ENCODE measurements at regions not wholly inside any gene's neighbourhood (a gene's known extent, or its start where the extent isn't known, plus 50 kb on each side); places are given as distances from the start of the nearest gene placed in this dataset.

- FAIRE-seq, result no peak
Measured at GRCh38 chr2:34193164-34193563, 594.1 kb upstream of the FAM98A start.

GRCh38 chr2:34188464-34189303, 589.6 kb upstream of the FAM98A start:
- no peak overlapping the region for H3K27ac ChIP-seq (ENCODE audit: low read depth, low read length)
- no peak for TF ChIP-seq EZH2 (IDR thresholded peaks at IDR 0.05; ENCODE audit: insufficient read depth, low read length)
- no peak for TF ChIP-seq CTCF (IDR thresholded peaks at IDR 0.05; ENCODE audit: insufficient read depth, low read depth, low read length)
- H3K27me3 Mint-ChIP-seq (ENCODE audit: low read depth, unreplicated experiment), result no peaks in the 10 kb centered on the region

More at GRCh38 chr2:34193164-34193563, 594.1 kb upstream of the FAM98A start:
- Histone ChIP-seq H4K20me1 (ENCODE audit: insufficient read depth, low read length) (no peaks in the 10 kb centered on the region), H3K27me3 (ENCODE audit: insufficient read depth, low read length) (no peaks in the 10 kb centered on the region), H3K79me2 (ENCODE audit: insufficient read depth, low read length) (no peaks in the 10 kb centered on the region), H3K4me1 (ENCODE audit: insufficient read depth, low read length) (no peaks in the 10 kb centered on the region), H2AFZ (ENCODE audit: low read depth, low read length) (no peak overlapping the region), H3K27ac (ENCODE audit: low read depth, low read length) (no peak overlapping the region), H3K9me3 (ENCODE audit: insufficient read depth, low read depth, low read length) (no peaks in the 10 kb centered on the region), H3K9ac (ENCODE audit: low read length) (no peak overlapping the region), H3K4me2 (ENCODE audit: low read length) (no peak overlapping the region), H3K4me3 (ENCODE audit: insufficient read depth, low read depth, low read length) (no peak overlapping the region), H3K36me3 (ENCODE audit: insufficient read depth, low read length) (no peaks in the 10 kb centered on the region)
- Mint-ChIP-seq H3K27me3 (ENCODE audit: low read depth, unreplicated experiment) (no peaks in the 10 kb centered on the region), H3K9me3 (ENCODE audit: unreplicated experiment) (no peaks in the 10 kb centered on the region), H3K4me1 (ENCODE audit: low read depth, unreplicated experiment) (no peaks in the 10 kb centered on the region), H3K36me3 (ENCODE audit: low read depth, unreplicated experiment) (no peaks in the 10 kb centered on the region), H3K27ac (ENCODE audit: unreplicated experiment) (no peak overlapping the region), H3K4me3 (ENCODE audit: unreplicated experiment) (no peak overlapping the region)
- no peak for DNase-seq (ENCODE audit: low read depth)
- TF ChIP-seq EZH2 (IDR thresholded peaks at IDR 0.05; ENCODE audit: insufficient read depth, low read length) (no peak), CTCF (IDR thresholded peaks at IDR 0.05; ENCODE audit: insufficient read depth, low read depth, low read length) (no peak)

GRCh38 chr2:34179511-34179910, 580.4 kb upstream of the FAM98A start:
- Histone ChIP-seq H3K27ac (ENCODE audit: low read depth, low read length) (no peak overlapping the region), H4K20me1 (ENCODE audit: insufficient read depth, low read length) (no peaks in the 10 kb centered on the region), H3K4me3 (ENCODE audit: insufficient read depth, low read depth, low read length) (no peak overlapping the region), H3K36me3 (ENCODE audit: insufficient read depth, low read length) (no peaks in the 10 kb centered on the region), H3K4me1 (ENCODE audit: insufficient read depth, low read length) (no peaks in the 10 kb centered on the region), H2AFZ (ENCODE audit: low read depth, low read length) (no peak overlapping the region), H3K9me3 (ENCODE audit: insufficient read depth, low read depth, low read length) (no peaks in the 10 kb centered on the region), H3K79me2 (ENCODE audit: insufficient read depth, low read length) (no peaks in the 10 kb centered on the region), H3K9ac (ENCODE audit: low read length) (no peak overlapping the region), H3K4me2 (ENCODE audit: low read length) (no peak overlapping the region), H3K27me3 (ENCODE audit: insufficient read depth, low read length) (no peaks in the 10 kb centered on the region)
- Mint-ChIP-seq H3K27me3 (ENCODE audit: low read depth, unreplicated experiment) (no peaks in the 10 kb centered on the region), H3K27ac (ENCODE audit: unreplicated experiment) (no peak overlapping the region), H3K9me3 (ENCODE audit: unreplicated experiment) (peaks cover 3% of the 10 kb centered on the region), H3K36me3 (ENCODE audit: low read depth, unreplicated experiment) (no peaks in the 10 kb centered on the region), H3K4me1 (ENCODE audit: low read depth, unreplicated experiment) (no peaks in the 10 kb centered on the region), H3K4me3 (ENCODE audit: unreplicated experiment) (no peak overlapping the region)
- FAIRE-seq (no peak), DNase-seq (ENCODE audit: low read depth) (no peak)
- no peak for TF ChIP-seq CTCF (IDR thresholded peaks at IDR 0.05; ENCODE audit: insufficient read depth, low read depth, low read length)
- no peak for TF ChIP-seq EZH2 (IDR thresholded peaks at IDR 0.05; ENCODE audit: insufficient read depth, low read length)

More at GRCh38 chr2:34188464-34189303, 589.6 kb upstream of the FAM98A start:
- Histone ChIP-seq H3K4me1 (ENCODE audit: insufficient read depth, low read length) (no peaks in the 10 kb centered on the region), H3K79me2 (ENCODE audit: insufficient read depth, low read length) (no peaks in the 10 kb centered on the region), H4K20me1 (ENCODE audit: insufficient read depth, low read length) (no peaks in the 10 kb centered on the region), H3K27me3 (ENCODE audit: insufficient read depth, low read length) (no peaks in the 10 kb centered on the region), H2AFZ (ENCODE audit: low read depth, low read length) (no peak overlapping the region), H3K36me3 (ENCODE audit: insufficient read depth, low read length) (no peaks in the 10 kb centered on the region), H3K4me3 (ENCODE audit: insufficient read depth, low read depth, low read length) (no peak overlapping the region), H3K9me3 (ENCODE audit: insufficient read depth, low read depth, low read length) (no peaks in the 10 kb centered on the region), H3K4me2 (ENCODE audit: low read length) (no peak overlapping the region), H3K9ac (ENCODE audit: low read length) (no peak overlapping the region)
- FAIRE-seq (no peak), DNase-seq (ENCODE audit: low read depth) (no peak)
- Mint-ChIP-seq H3K9me3 (ENCODE audit: unreplicated experiment) (no peaks in the 10 kb centered on the region), H3K27ac (ENCODE audit: unreplicated experiment) (no peak overlapping the region), H3K4me1 (ENCODE audit: low read depth, unreplicated experiment) (no peaks in the 10 kb centered on the region), H3K36me3 (ENCODE audit: low read depth, unreplicated experiment) (no peaks in the 10 kb centered on the region), H3K4me3 (ENCODE audit: unreplicated experiment) (no peak overlapping the region)
